HG02938 (cell line): ENCODE measurements at regions not wholly inside any gene's neighbourhood (a gene's known extent, or its start where the extent isn't known, plus 50 kb on each side); places are given as distances from the start of the nearest gene placed in this dataset.

Experiments
- ATAC-seq: cut with Tn5 transposase; IDR thresholded peaks from one replicate; pipeline ENCODE4 v1.9.1; 2021; ENCODE audit warnings: mild to moderate bottlenecking, moderate library complexity; ENCODE audit not compliant: unreplicated experiment

DNA sequence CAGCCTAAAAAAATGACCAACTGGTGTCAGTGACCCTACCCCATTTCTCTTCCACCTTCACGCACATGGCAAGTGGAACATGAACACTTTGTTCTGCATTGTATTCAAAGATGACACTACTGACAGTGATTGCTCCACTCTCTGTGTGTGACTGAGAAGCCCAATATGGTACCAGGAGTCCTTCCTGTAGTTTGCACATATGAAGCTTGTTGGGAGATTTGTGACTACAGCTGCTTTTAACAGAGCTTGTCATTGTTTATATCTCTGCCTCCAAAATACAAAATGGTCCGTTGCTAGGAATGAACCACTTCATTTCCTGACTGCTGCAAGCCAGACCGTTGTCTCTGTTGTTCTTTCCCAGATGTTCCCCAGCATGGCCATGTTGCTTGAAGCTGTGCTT, 140.3 kb upstream of the TCF21 start:
- no peak for ATAC-seq

DNA sequence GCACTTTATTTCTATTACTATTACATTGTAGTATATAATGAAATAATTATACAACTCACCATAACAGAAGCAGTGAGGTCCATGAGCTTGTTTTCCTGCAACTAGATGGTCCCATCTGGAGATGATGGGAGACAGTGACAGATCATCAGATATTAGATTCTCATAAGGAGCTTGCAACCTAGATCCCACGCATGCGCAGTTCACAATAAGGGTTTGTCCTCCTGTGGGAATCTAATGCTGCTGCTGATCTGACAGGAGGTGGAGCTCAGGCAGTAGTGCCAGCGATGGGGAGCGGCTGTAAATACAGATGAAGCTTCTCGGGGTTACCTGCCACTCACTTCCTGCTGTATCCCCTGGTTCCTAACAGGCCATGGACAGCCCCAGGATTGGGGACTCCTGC, 139.5 kb upstream of the TCF21 start:
- no peak for ATAC-seq

DNA sequence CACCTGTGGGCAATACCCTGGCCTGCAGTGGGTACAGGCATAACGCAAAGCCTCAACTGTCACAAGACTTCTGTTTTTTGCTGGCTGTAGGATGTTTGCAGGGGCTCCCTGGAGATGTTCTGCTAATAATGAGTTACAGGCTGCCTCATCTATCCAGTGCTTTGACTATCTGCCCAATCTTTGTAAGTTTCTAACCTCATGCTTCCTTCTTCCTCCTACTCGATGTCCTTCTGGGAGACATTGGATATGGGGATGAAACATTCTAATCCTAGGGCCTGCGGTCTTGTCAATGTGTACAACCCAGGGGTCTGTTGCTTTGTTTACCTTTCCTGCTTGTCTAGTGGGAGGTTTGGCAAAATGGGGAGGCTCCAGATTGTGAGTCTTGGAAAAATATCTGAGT, 136.8 kb upstream of the TCF21 start:
- no peak for ATAC-seq

DNA sequence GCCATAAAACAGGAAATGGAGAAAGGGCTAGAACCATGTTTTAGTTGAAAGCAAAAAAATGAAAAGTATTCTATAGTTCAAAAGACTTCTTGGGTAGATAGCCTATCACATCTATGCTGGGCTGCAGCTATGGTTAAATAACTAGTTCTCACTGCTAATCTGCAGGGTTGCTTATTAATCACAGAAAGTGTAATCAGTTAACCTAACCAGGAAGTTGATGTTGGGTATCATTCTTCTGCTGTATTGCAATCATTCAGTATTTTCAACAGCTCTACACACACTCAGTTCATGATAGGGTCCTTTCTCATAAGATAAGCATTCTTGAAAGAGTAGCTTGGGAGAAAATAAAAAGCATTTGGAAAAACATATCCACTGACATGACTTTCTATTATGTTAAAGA, 135.2 kb upstream of the TCF21 start:
- no peak for ATAC-seq

- no peak for ATAC-seq
Measured at GRCh38 chr6:133754298-133754697, 134.6 kb upstream of the TCF21 start.

DNA sequence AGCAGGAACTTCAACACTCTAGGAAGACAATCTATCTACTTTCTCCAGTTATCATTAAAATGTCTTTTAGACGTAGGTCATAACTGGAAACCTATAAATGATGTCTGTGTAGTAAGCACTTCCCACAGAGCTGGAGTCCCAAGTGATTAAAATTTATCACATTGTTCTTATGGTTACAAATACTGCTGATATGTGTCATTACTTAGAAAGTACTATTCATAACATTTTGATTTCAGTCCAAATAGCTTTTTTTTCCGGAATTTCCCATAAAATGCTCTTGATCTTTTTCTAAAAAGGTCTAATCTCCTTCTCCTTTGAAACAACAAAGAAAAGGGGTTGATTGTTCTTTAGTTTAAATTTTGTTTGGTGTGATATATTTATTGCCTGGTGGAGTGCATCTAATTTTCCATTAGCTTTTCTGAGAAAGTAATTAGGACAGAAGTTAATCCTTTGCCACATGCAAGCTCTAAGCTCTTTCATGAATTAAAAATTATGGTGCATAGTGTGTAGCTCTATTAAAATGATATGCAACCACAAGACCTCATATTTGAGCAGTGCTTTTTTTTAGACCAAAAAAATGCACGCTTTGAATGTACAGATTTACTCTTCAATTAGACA, 132.7 kb upstream of the TCF21 start:
- no peak for ATAC-seq

- no peak for ATAC-seq
Measured at GRCh38 chr6:133757335-133757734, 131.6 kb upstream of the TCF21 start.

DNA sequence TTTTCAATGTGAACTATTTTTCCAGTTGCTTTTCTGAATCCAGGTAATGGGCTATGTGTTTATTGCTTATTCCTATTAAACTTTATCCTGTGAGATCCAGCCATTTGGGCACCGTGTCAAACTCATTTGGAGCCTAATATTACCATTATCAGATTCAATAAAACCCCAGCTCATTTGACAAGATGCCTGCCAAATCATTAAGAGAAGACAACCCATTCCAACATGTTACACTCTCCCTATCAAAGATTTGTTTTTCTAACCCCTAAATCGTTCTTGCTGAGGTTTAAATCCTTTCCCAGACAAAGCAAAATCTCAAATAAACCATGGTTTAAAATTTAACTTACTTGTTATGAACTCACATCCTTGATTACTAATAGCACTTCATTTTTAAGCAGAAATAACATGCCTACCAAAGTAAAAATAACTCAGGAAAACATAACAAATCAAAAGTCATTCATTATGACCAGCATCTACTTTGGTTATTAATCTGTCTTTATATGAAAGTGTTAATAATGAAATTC, 130.0 kb upstream of the TCF21 start:
- no peak for ATAC-seq

GRCh38 chr6:133759524-133759923, 129.4 kb upstream of the TCF21 start:
- no peak for ATAC-seq

DNA sequence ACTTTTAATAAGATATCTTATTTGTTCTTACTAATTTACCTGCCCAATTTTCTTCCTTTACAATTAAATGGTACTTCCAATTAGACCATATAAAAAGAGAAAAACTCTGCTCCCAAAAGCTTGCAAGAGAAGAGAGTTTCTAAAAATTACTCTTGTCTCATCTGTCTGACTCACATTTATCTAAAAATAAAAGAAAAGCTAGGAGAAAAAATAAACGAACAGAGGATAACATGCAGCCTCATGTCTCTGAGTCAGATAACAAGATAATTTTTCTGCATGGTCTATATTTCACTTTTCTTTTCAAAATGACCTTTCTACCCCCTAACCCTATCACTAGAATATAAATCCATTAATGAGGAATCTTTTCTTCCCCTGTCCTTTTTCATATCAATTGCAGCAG, 127.2 kb upstream of the TCF21 start:
- ATAC-seq, result no peak

GRCh38 chr6:133764008-133764753, 124.7 kb upstream of the TCF21 start:
- ATAC-seq, result no peak

- no peak for ATAC-seq
Measured at GRCh38 chr6:133764754-133765208, 124.1 kb upstream of the TCF21 start.

GRCh38 chr6:133767357-133767970, 121.4 kb upstream of the TCF21 start:
- ATAC-seq, result no peak

GRCh38 chr6:133768656-133769295, 120.1 kb upstream of the TCF21 start:
- ATAC-seq, result no peak

DNA sequence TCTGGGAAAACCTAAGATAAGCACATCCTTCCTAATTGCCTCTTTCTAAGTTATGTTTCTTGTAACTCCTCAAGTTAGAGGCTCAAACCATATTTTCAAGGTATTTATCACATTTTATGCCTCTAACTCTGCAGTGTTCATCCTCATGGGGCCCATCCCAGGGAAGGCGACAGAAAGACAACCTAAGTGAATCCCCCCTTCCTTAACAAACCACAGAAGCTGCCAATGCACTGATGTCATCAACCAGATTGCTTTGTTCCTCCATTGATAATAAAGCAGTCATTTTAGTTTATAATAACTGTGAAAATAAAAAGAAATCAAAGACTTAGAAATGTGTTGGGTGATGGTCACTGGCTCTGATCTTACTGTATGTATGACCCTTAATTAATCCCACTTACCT, 119.5 kb upstream of the TCF21 start:
- ATAC-seq, result no peak

DNA sequence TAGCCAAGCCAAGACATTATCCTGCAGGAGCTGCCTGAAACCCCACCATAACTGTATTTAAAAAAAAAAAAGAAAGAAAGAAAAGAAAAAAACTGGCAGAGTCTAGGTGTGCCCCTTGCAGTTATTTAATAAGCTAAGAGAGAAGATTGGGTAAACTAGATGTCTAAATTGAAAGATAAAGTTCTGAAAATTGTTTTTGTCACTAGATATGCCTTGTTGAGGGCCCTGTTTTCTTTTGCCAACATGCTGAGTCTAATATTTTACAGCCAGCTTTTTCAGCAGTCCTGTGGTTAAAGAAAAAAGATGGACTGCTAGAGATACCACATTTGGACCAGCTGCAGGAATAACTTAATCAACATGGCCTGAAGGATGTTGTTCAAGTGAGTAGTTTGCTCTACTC, 116.3 kb upstream of the TCF21 start:
- no peak for ATAC-seq

- no peak for ATAC-seq
Measured at GRCh38 chr6:133773776-133774175, 115.1 kb upstream of the TCF21 start.

- no peak for ATAC-seq
Measured at GRCh38 chr6:133774356-133774755, 114.6 kb upstream of the TCF21 start.

DNA sequence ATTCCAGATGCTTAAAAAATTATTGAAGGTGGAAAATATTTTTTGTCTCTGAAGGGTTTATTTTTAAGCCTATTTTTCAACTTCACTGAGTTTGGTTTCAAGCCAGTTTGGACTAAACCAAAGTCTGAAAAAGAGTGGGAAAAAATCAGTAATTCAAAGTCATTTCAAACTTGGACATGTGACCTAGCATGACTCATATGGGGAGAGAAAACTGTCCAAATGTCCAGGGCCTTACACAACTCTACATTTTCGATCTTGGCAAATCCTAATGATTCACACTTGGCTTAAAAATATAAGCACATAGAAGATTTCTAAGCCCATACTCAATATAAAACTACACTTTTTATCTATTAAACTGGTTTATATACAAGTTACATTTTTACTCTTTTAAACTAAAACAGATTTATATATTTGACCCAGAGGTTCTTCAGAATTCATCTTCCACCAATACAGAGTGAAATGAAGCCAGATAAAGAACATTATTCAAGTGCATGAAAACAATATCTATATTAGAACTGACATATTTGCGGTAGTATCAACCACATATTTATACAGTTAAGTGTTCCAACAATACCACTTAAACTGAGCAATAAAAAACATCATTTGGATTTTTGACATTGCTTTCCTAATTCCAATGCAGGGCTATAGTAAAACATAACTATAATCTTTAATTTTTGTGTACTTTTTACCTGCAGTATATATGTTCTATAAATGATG, 110.3 kb upstream of the TCF21 start:
- ATAC-seq, result no peak

DNA sequence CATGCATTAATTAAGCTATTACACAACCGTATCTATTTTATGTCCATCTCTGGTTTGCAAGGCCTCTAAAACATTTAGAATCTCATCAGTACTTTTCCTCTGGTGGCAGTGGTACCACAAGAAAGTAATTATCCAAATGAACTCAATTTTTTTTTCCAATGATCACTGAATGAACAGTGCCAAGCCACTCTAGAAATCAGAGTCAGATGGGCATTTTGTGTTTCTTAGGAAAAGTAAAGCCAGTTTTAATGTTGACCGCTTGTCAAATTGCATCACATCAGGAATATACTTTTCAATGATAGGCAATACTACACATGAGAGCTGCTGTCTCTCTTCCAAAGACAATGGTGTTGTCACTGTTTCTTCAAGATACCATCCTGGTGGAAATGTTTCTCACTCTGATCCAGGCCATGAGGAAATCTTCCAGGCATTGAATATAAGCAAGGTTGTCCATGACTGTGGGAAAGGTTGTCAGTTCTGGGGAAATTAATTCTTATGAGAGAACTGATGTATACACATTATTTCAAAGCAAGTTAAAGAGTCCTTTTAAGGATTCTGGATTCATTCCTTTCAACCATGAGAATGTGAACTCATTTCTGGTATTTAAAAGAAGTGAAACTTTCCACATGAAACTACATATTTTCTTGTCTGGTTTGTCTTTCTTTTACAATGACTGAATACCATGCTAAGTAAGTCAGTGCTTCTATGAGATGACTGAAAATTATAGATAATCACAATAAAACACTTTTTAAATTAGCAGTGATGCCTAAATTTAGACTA, 108.8 kb upstream of the TCF21 start:
- ATAC-seq, result no peak
